H1 (cell line): ENCODE measurements at regions not wholly inside any gene's neighbourhood (a gene's known extent, or its start where the extent isn't known, plus 50 kb on each side); places are given as distances from the start of the nearest gene placed in this dataset.

Experiments
- CHD2 ChIP-seq: IDR thresholded peaks from 2 replicates; pipeline ENCODE4 v1.6.1; 2012; ENCODE audit warnings: low read length, improper control_type of control experiment
- CREB1 ChIP-seq: IDR thresholded peaks from 2 replicates; pipeline ENCODE4 v1.6.1; 2012; ENCODE audit warnings: inconsistent platforms
- GTF2F1 ChIP-seq: IDR thresholded peaks from 2 replicates; pipeline ENCODE4 v1.6.1; 2012; ENCODE audit warnings: low read depth, low read length, improper control_type of control experiment, borderline replicate concordance
- POLR2A ChIP-seq, 2 experiments: IDR thresholded peaks; 1 replicate in 1 of 2; 2 replicates in 1 of 2; pipeline ENCODE4 v1.6.1; 2011; ENCODE audit warnings: low read depth in 2 of 2, low read length in 2 of 2, mild to moderate bottlenecking in 2 of 2; ENCODE audit errors: control extremely low read depth in 1 of 2
- POLR2AphosphoS5 ChIP-seq: IDR thresholded peaks from 2 replicates; pipeline ENCODE4 v1.6.1; 2011; ENCODE audit warnings: low read depth, low read length
- RFX5 ChIP-seq: IDR thresholded peaks from 2 replicates; pipeline ENCODE4 v1.6.1; 2011; ENCODE audit warnings: low read depth, low read length, improper control_type of control experiment, borderline replicate concordance

- TF ChIP-seq CHD2 (no peak), POLR2AphosphoS5 (no peak), RFX5 (no peak), POLR2A (IDR thresholded peaks at IDR 0.05; ENCODE audit: control extremely low read depth in 1 of 2, low read depth in 2 of 2, low read length in 2 of 2) (no peak), CREB1 (no peak), GTF2F1 (no peak)
Measured at GRCh38 chr14:101482066-101482465, 79.2 kb upstream of the DIO3 start.
